SK-N-SH treated with all-trans-retinoic acid at 6 μM for 48 hours (cell line): ENCODE measurements at regions not wholly inside any gene's neighbourhood (a gene's known extent, or its start where the extent isn't known, plus 50 kb on each side); places are given as distances from the start of the nearest gene placed in this dataset.

Experiments
- ATAC-seq: fragments of 200-7000 bp; cut with Tn5 transposase; 3 replicates; pipeline ENCODE4 v1.9.1; 2020; ENCODE audit warnings: mild to moderate bottlenecking, moderate library complexity
- ARNTL ChIP-seq: fragments of 450-650 bp; formaldehyde crosslinking; IDR thresholded peaks from 2 replicates; pipeline ENCODE4 v1.5.0; 2020; ENCODE audit warnings: low read depth, mild to moderate bottlenecking, moderate library complexity, borderline replicate concordance
- BACH2 ChIP-seq: fragments of 250-450 bp; sonication (Bioruptor Pico); IDR thresholded peaks from 2 replicates; pipeline ENCODE4 v1.9.0; 2021; ENCODE audit warnings: mild to moderate bottlenecking, borderline replicate concordance
- CSDC2 ChIP-seq: fragments of 250-450 bp; sonication (Bioruptor Pico); IDR thresholded peaks from 2 replicates; pipeline ENCODE4 v1.5.0; 2020; ENCODE audit warnings: mild to moderate bottlenecking, moderate library complexity
- ESRRG ChIP-seq: fragments of 250-450 bp; sonication (Bioruptor Pico); IDR thresholded peaks from 2 replicates; pipeline ENCODE4 v1.6.1; 2021; ENCODE audit warnings: mild to moderate bottlenecking
- ISL1 ChIP-seq: fragments of 250-450 bp; sonication (Bioruptor Pico); IDR thresholded peaks from 2 replicates; pipeline ENCODE4 v2.1.2; 2022; ENCODE audit warnings: mild to moderate bottlenecking, moderate library complexity
- OSR1 ChIP-seq: fragments of 250-450 bp; sonication (Bioruptor Pico); IDR thresholded peaks from 2 replicates; pipeline ENCODE4 v1.8.0; 2022; ENCODE audit warnings: moderate library complexity, mild to moderate bottlenecking, inconsistent platforms
- PPARA ChIP-seq: fragments of 250-450 bp; sonication (Bioruptor Pico); IDR thresholded peaks from 2 replicates; pipeline ENCODE4 v1.5.0; 2020; ENCODE audit warnings: mild to moderate bottlenecking, borderline replicate concordance
- RARB ChIP-seq: fragments of 250-450 bp; sonication (Bioruptor Pico); IDR thresholded peaks from 2 replicates; pipeline ENCODE4 v1.8.0; 2021; ENCODE audit warnings: mild to moderate bottlenecking, moderate library complexity
- TCF4 ChIP-seq: fragments of 250-450 bp; sonication (Bioruptor Pico); IDR thresholded peaks from 2 replicates; pipeline ENCODE4 v1.8.0; 2021; ENCODE audit warnings: mild to moderate bottlenecking, moderate library complexity, borderline replicate concordance
- TOX ChIP-seq: fragments of 250-450 bp; sonication (Bioruptor Pico); IDR thresholded peaks from 2 replicates; pipeline ENCODE4 v1.8.0; 2021; ENCODE audit warnings: mild to moderate bottlenecking, moderate library complexity, borderline replicate concordance
- ZC3H10 ChIP-seq: fragments of 250-450 bp; sonication (Bioruptor Pico); IDR thresholded peaks from 2 replicates; pipeline ENCODE4 v1.5.1; 2021; ENCODE audit warnings: mild to moderate bottlenecking, moderate library complexity
- ZFP3 ChIP-seq: fragments of 250-450 bp; sonication (Bioruptor Pico); IDR thresholded peaks from 2 replicates; pipeline ENCODE4 v1.5.0; 2020; ENCODE audit warnings: mild to moderate bottlenecking, moderate library complexity
- ZNF565 ChIP-seq: fragments of 450-650 bp; formaldehyde crosslinking; conservative IDR thresholded peaks from 2 replicates; pipeline ENCODE4 v1.5.0; 2020; ENCODE audit warnings: low read depth, mild to moderate bottlenecking, moderate library complexity
- ZNF70 ChIP-seq: fragments of 450-650 bp; formaldehyde crosslinking; IDR thresholded peaks from 2 replicates; pipeline ENCODE4 v1.5.0; 2020; ENCODE audit warnings: mild to moderate bottlenecking, moderate library complexity
- ZNF8 ChIP-seq: fragments of 450-650 bp; formaldehyde crosslinking; IDR thresholded peaks from 2 replicates; pipeline ENCODE4 v1.5.0; 2020; ENCODE audit warnings: mild to moderate bottlenecking, moderate library complexity
- TF ChIP-seq, protein P1 (sequence below): fragments of 250-450 bp; sonication (Bioruptor Pico); IDR thresholded peaks from 2 replicates; pipeline ENCODE4 v1.5.0; 2020; ENCODE audit warnings: mild to moderate bottlenecking, moderate library complexity
- TF ChIP-seq, protein P2 (sequence below): fragments of 250-450 bp; sonication (Bioruptor Pico); IDR thresholded peaks from 2 replicates; pipeline ENCODE4 v1.8.0; 2020; ENCODE audit warnings: mild to moderate bottlenecking, moderate library complexity, borderline replicate concordance
- TF ChIP-seq, protein P3 (sequence below): fragments of 250-450 bp; sonication (Bioruptor Pico); IDR thresholded peaks from 2 replicates; pipeline ENCODE4 v1.5.1; 2021; ENCODE audit warnings: mild to moderate bottlenecking, moderate library complexity
- TF ChIP-seq, protein P4 (sequence below): fragments of 250-450 bp; sonication (Bioruptor Pico); IDR thresholded peaks from 2 replicates; pipeline ENCODE4 v1.8.0; 2021; ENCODE audit warnings: low read depth, mild to moderate bottlenecking, moderate library complexity, borderline replicate concordance

DNA sequence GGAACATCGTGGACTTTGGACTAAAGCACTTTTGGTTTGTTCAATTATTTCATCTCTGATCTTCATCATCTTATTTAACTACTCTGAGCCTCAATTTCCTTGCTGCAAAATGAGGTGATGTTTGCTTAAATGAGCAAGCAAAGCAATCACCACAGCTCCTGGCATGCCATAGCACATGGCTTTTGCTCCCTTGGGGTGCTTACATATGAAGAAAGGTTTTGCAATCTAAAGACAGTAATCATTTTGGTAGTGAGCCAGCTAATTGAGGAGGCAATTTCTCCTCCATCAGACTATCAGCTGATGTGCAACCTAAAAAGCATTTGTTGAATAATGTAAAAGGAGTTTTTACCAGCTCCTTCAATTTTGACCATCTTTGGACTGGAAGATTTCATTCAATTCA lies 68.8 kb upstream of the KCNJ15 start:
- no peak for ATAC-seq
- TF ChIP-seq ESRRG (CRISPR knock-in tag) (no peak), BACH2 (no peak), ISL1 (CRISPR knock-in tag) (no peak), ZFP3 (no peak), ZNF565 (no peak), PPARA (CRISPR knock-in tag) (no peak), OSR1 (CRISPR knock-in tag) (no peak), CSDC2 (no peak), ZNF8 (no peak), RARB (no peak)
- TF ChIP-seq, protein P1, sequence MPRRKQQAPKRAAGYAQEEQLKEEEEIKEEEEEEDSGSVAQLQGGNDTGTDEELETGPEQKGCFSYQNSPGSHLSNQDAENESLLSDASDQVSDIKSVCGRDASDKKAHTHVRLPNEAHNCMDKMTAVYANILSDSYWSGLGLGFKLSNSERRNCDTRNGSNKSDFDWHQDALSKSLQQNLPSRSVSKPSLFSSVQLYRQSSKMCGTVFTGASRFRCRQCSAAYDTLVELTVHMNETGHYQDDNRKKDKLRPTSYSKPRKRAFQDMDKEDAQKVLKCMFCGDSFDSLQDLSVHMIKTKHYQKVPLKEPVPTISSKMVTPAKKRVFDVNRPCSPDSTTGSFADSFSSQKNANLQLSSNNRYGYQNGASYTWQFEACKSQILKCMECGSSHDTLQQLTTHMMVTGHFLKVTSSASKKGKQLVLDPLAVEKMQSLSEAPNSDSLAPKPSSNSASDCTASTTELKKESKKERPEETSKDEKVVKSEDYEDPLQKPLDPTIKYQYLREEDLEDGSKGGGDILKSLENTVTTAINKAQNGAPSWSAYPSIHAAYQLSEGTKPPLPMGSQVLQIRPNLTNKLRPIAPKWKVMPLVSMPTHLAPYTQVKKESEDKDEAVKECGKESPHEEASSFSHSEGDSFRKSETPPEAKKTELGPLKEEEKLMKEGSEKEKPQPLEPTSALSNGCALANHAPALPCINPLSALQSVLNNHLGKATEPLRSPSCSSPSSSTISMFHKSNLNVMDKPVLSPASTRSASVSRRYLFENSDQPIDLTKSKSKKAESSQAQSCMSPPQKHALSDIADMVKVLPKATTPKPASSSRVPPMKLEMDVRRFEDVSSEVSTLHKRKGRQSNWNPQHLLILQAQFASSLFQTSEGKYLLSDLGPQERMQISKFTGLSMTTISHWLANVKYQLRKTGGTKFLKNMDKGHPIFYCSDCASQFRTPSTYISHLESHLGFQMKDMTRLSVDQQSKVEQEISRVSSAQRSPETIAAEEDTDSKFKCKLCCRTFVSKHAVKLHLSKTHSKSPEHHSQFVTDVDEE: no peak
- TF ChIP-seq, protein P2, sequence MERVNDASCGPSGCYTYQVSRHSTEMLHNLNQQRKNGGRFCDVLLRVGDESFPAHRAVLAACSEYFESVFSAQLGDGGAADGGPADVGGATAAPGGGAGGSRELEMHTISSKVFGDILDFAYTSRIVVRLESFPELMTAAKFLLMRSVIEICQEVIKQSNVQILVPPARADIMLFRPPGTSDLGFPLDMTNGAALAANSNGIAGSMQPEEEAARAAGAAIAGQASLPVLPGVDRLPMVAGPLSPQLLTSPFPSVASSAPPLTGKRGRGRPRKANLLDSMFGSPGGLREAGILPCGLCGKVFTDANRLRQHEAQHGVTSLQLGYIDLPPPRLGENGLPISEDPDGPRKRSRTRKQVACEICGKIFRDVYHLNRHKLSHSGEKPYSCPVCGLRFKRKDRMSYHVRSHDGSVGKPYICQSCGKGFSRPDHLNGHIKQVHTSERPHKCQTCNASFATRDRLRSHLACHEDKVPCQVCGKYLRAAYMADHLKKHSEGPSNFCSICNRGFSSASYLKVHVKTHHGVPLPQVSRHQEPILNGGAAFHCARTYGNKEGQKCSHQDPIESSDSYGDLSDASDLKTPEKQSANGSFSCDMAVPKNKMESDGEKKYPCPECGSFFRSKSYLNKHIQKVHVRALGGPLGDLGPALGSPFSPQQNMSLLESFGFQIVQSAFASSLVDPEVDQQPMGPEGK (CRISPR knock-in tag): no peak
- TF ChIP-seq, protein P3, sequence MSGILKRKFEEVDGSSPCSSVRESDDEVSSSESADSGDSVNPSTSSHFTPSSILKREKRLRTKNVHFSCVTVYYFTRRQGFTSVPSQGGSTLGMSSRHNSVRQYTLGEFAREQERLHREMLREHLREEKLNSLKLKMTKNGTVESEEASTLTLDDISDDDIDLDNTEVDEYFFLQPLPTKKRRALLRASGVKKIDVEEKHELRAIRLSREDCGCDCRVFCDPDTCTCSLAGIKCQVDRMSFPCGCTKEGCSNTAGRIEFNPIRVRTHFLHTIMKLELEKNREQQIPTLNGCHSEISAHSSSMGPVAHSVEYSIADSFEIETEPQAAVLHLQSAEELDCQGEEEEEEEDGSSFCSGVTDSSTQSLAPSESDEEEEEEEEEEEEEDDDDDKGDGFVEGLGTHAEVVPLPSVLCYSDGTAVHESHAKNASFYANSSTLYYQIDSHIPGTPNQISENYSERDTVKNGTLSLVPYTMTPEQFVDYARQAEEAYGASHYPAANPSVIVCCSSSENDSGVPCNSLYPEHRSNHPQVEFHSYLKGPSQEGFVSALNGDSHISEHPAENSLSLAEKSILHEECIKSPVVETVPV (CRISPR knock-in tag): no peak
- TF ChIP-seq, protein P4, sequence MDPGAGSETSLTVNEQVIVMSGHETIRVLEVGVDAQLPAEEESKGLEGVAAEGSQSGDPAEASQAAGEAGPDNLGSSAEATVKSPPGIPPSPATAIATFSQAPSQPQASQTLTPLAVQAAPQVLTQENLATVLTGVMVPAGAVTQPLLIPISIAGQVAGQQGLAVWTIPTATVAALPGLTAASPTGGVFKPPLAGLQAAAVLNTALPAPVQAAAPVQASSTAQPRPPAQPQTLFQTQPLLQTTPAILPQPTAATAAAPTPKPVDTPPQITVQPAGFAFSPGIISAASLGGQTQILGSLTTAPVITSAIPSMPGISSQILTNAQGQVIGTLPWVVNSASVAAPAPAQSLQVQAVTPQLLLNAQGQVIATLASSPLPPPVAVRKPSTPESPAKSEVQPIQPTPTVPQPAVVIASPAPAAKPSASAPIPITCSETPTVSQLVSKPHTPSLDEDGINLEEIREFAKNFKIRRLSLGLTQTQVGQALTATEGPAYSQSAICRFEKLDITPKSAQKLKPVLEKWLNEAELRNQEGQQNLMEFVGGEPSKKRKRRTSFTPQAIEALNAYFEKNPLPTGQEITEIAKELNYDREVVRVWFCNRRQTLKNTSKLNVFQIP (CRISPR knock-in tag): no peak

DNA sequence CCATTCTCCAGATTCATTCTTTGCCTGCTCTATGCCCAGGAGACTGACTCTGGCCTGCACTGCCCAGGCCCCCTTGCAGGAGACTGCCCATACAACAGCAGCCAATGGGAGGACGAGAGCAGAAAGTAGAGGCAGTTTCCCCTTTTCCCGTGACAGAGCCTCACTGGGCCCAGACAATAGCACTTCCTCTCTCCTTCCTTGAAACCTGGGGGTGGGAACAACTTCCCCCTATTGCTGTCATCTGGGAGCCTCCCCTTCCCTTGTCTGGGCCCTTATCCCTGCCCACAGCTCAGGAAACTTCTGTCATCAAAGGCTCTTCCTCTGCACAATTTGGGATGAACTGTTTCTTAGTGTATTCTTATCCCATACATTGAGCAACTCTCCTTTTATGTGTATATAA lies 60.8 kb upstream of the KCNJ15 start:
- TF ChIP-seq ZNF70 (CRISPR knock-in tag) (no peak), PPARA (CRISPR knock-in tag) (no peak), RARB (no peak), TOX (CRISPR knock-in tag) (no peak), ZNF8 (no peak), ZC3H10 (CRISPR knock-in tag) (no peak), ISL1 (CRISPR knock-in tag) (no peak), OSR1 (CRISPR knock-in tag) (no peak), TCF4 (CRISPR knock-in tag) (no peak), ZNF565 (no peak), CSDC2 (no peak), ESRRG (CRISPR knock-in tag) (no peak), ARNTL (CRISPR knock-in tag) (no peak)
- TF ChIP-seq, protein P2 (CRISPR knock-in tag): no peak
- TF ChIP-seq, protein P4 (CRISPR knock-in tag): no peak
- TF ChIP-seq, protein P3 (CRISPR knock-in tag): no peak
- no peak for ATAC-seq
